ENCODE measurements at regions not wholly inside any gene's neighbourhood (a gene's known extent, or its start where the extent isn't known, plus 50 kb on each side); places are given as distances from the start of the nearest gene placed in this dataset.

GRCh38 chr21:36207577-36208320 lies 51.1 kb downstream of the DOP1B start:
- no peak overlapping the region for H3K27ac ChIP-seq (ENCODE audit: low read length)
- H3K9me3 ChIP-seq (ENCODE audit: control insufficient read depth in 2 of 2, low read length in 2 of 2), result no peaks in the 10 kb centered on the region
- H3K4me1 ChIP-seq (ENCODE audit: control insufficient read depth, insufficient read depth, low read length), result no peaks in the 10 kb centered on the region
- no peak overlapping the region for H3K4me3 ChIP-seq (ENCODE audit: low read length in 2 of 2)
- H3K27me3 ChIP-seq (ENCODE audit: control insufficient read depth in 1 of 2, insufficient read depth in 2 of 2, low read length in 2 of 2), result no peaks in the 10 kb centered on the region
- H3K9ac ChIP-seq (ENCODE audit: low read length in 2 of 2), result no peak overlapping the region
- peaks cover 11 to 16% of the 10 kb centered on the region in 2 donors for H3K36me3 ChIP-seq (ENCODE audit: control insufficient read depth in 2 of 2, insufficient read depth in 2 of 2, low read length in 2 of 2)

- no peaks in the 10 kb centered on the region for H3K27me3 ChIP-seq (ENCODE audit: control insufficient read depth in 1 of 2, insufficient read depth in 2 of 2, low read length in 2 of 2)
- no peak overlapping the region for H3K4me3 ChIP-seq (ENCODE audit: low read length in 2 of 2)
- no peak overlapping the region for H3K9ac ChIP-seq (ENCODE audit: low read length in 2 of 2)
- no peaks in the 10 kb centered on the region for H3K4me1 ChIP-seq (ENCODE audit: control insufficient read depth, insufficient read depth, low read length)
- H3K9me3 ChIP-seq (ENCODE audit: control insufficient read depth in 2 of 2, low read length in 2 of 2), result no peaks in the 10 kb centered on the region
- peaks cover 11 to 16% of the 10 kb centered on the region in 2 donors for H3K36me3 ChIP-seq (ENCODE audit: control insufficient read depth in 2 of 2, insufficient read depth in 2 of 2, low read length in 2 of 2)
- H3K27ac ChIP-seq (ENCODE audit: low read length), result no peak overlapping the region
Observed at GRCh38 chr21:36208326-36209013, 51.8 kb downstream of the DOP1B start.

- Histone ChIP-seq H3K9ac (ENCODE audit: low read length in 2 of 2) (no peak overlapping the region), H3K4me1 (ENCODE audit: control insufficient read depth, insufficient read depth, low read length) (no peaks in the 10 kb centered on the region), H3K27ac (ENCODE audit: low read length) (no peak overlapping the region), H3K4me3 (ENCODE audit: low read length in 2 of 2) (no peak overlapping the region), H3K36me3 (ENCODE audit: control insufficient read depth in 2 of 2, insufficient read depth in 2 of 2, low read length in 2 of 2) (peaks cover 16 to 17% of the 10 kb centered on the region in 2 donors), H3K9me3 (ENCODE audit: control insufficient read depth in 2 of 2, low read length in 2 of 2) (no peaks in the 10 kb centered on the region), H3K27me3 (ENCODE audit: control insufficient read depth in 1 of 2, insufficient read depth in 2 of 2, low read length in 2 of 2) (no peaks in the 10 kb centered on the region)
Observed at GRCh38 chr21:36209626-36210171, 53.1 kb downstream of the DOP1B start.

GRCh38 chr21:36210779-36211659 lies 54.4 kb downstream of the DOP1B start:
- H3K27ac ChIP-seq (ENCODE audit: low read length), result no peak overlapping the region
- H3K9ac ChIP-seq (ENCODE audit: low read length in 2 of 2), result no peak overlapping the region
- H3K4me1 ChIP-seq (ENCODE audit: control insufficient read depth, insufficient read depth, low read length), result no peaks in the 10 kb centered on the region
- no peaks in the 10 kb centered on the region for H3K9me3 ChIP-seq (ENCODE audit: control insufficient read depth in 2 of 2, low read length in 2 of 2)
- no peaks in the 10 kb centered on the region for H3K27me3 ChIP-seq (ENCODE audit: control insufficient read depth in 1 of 2, insufficient read depth in 2 of 2, low read length in 2 of 2)
- H3K4me3 ChIP-seq (ENCODE audit: low read length in 2 of 2), result no peak overlapping the region
- peaks cover 16 to 21% of the 10 kb centered on the region in 2 donors for H3K36me3 ChIP-seq (ENCODE audit: control insufficient read depth in 2 of 2, insufficient read depth in 2 of 2, low read length in 2 of 2)

- Histone ChIP-seq H3K36me3 (ENCODE audit: control insufficient read depth in 2 of 2, insufficient read depth in 2 of 2, low read length in 2 of 2) (peaks cover 16 to 21% of the 10 kb centered on the region in 2 donors), H3K27me3 (ENCODE audit: control insufficient read depth in 1 of 2, insufficient read depth in 2 of 2, low read length in 2 of 2) (no peaks in the 10 kb centered on the region), H3K9ac (ENCODE audit: low read length in 2 of 2) (no peak overlapping the region), H3K4me1 (ENCODE audit: control insufficient read depth, insufficient read depth, low read length) (no peaks in the 10 kb centered on the region), H3K27ac (ENCODE audit: low read length) (no peak overlapping the region), H3K4me3 (ENCODE audit: low read length in 2 of 2) (no peak overlapping the region), H3K9me3 (ENCODE audit: control insufficient read depth in 2 of 2, low read length in 2 of 2) (no peaks in the 10 kb centered on the region)
Observed at GRCh38 chr21:36211660-36212512, 55.3 kb downstream of the DOP1B start.

- no peak overlapping the region for H3K9ac ChIP-seq (ENCODE audit: low read length in 2 of 2)
- no peak overlapping the region for H3K27ac ChIP-seq (ENCODE audit: low read length)
- no peaks in the 10 kb centered on the region for H3K9me3 ChIP-seq (ENCODE audit: control insufficient read depth in 2 of 2, low read length in 2 of 2)
- H3K27me3 ChIP-seq (ENCODE audit: control insufficient read depth in 1 of 2, insufficient read depth in 2 of 2, low read length in 2 of 2), result no peaks in the 10 kb centered on the region
- H3K4me3 ChIP-seq (ENCODE audit: low read length in 2 of 2), result no peak overlapping the region
- peaks cover 4% of the 10 kb centered on the region for H3K4me1 ChIP-seq (ENCODE audit: control insufficient read depth, insufficient read depth, low read length)
- H3K36me3 ChIP-seq (ENCODE audit: control insufficient read depth in 2 of 2, insufficient read depth in 2 of 2, low read length in 2 of 2), result peaks cover 16 to 23% of the 10 kb centered on the region in 2 donors
Observed at GRCh38 chr21:36212513-36212780, 55.8 kb downstream of the DOP1B start.

- Histone ChIP-seq H3K36me3 (ENCODE audit: control insufficient read depth in 2 of 2, insufficient read depth in 2 of 2, low read length in 2 of 2) (peaks cover 20 to 22% of the 10 kb centered on the region in 2 donors), H3K4me1 (ENCODE audit: control insufficient read depth, insufficient read depth, low read length) (peaks cover 9% of the 10 kb centered on the region), H3K9ac (ENCODE audit: low read length in 2 of 2) (no peak overlapping the region)
Observed at GRCh38 chr21:36214561-36214960, 57.9 kb downstream of the DOP1B start.

GRCh38 chr21:36217743-36218142 lies 61.1 kb downstream of the DOP1B start:
- Histone ChIP-seq H3K9ac (ENCODE audit: low read length in 2 of 2) (no peak overlapping the region), H3K4me1 (ENCODE audit: control insufficient read depth, insufficient read depth, low read length) (peaks cover 9% of the 10 kb centered on the region), H3K36me3 (ENCODE audit: control insufficient read depth in 2 of 2, insufficient read depth in 2 of 2, low read length in 2 of 2) (peaks cover 13% of the 10 kb centered on the region in 2 donors), H3K4me3 (ENCODE audit: low read length in 2 of 2) (peak overlapping the region in 1 of 2 donors; percentile 8), H3K27ac (ENCODE audit: low read length) (peak overlapping the region; percentile 37), H3K27me3 (ENCODE audit: control insufficient read depth in 1 of 2, insufficient read depth in 2 of 2, low read length in 2 of 2) (no peaks in the 10 kb centered on the region), H3K9me3 (ENCODE audit: control insufficient read depth in 2 of 2, low read length in 2 of 2) (no peaks in the 10 kb centered on the region)

More at GRCh38 chr21:36214561-36214960, 57.9 kb downstream of the DOP1B start:
- no peak overlapping the region for H3K27ac ChIP-seq (ENCODE audit: low read length)
- no peak overlapping the region for H3K4me3 ChIP-seq (ENCODE audit: low read length in 2 of 2)
- H3K27me3 ChIP-seq (ENCODE audit: control insufficient read depth in 1 of 2, insufficient read depth in 2 of 2, low read length in 2 of 2), result no peaks in the 10 kb centered on the region
- no peaks in the 10 kb centered on the region for H3K9me3 ChIP-seq (ENCODE audit: control insufficient read depth in 2 of 2, low read length in 2 of 2)

- H3K4me1 ChIP-seq (ENCODE audit: control insufficient read depth, insufficient read depth, low read length), result peaks cover 9% of the 10 kb centered on the region
- H3K9me3 ChIP-seq (ENCODE audit: control insufficient read depth in 2 of 2, low read length in 2 of 2), result no peaks in the 10 kb centered on the region
- no peak overlapping the region for H3K4me3 ChIP-seq (ENCODE audit: low read length in 2 of 2)
- no peaks in the 10 kb centered on the region for H3K27me3 ChIP-seq (ENCODE audit: control insufficient read depth in 1 of 2, insufficient read depth in 2 of 2, low read length in 2 of 2)
- H3K36me3 ChIP-seq (ENCODE audit: control insufficient read depth in 2 of 2, insufficient read depth in 2 of 2, low read length in 2 of 2), result peaks cover 13% of the 10 kb centered on the region in 2 donors
- H3K27ac ChIP-seq (ENCODE audit: low read length), result no peak overlapping the region
- no peak overlapping the region for H3K9ac ChIP-seq (ENCODE audit: low read length in 2 of 2)
Observed at GRCh38 chr21:36218691-36219090, 62.1 kb downstream of the DOP1B start.

- Histone ChIP-seq H3K4me1 (ENCODE audit: control insufficient read depth, insufficient read depth, low read length) (peaks cover 5% of the 10 kb centered on the region), H3K4me3 (ENCODE audit: low read length in 2 of 2) (no peak overlapping the region), H3K27ac (ENCODE audit: low read length) (no peak overlapping the region), H3K9me3 (ENCODE audit: control insufficient read depth in 2 of 2, low read length in 2 of 2) (no peaks in the 10 kb centered on the region), H3K36me3 (ENCODE audit: control insufficient read depth in 2 of 2, insufficient read depth in 2 of 2, low read length in 2 of 2) (peaks cover 7 to 8% of the 10 kb centered on the region in 2 donors), H3K9ac (ENCODE audit: low read length in 2 of 2) (no peak overlapping the region), H3K27me3 (ENCODE audit: control insufficient read depth in 1 of 2, insufficient read depth in 2 of 2, low read length in 2 of 2) (no peaks in the 10 kb centered on the region)
Observed at GRCh38 chr21:36223451-36223850, 66.8 kb downstream of the DOP1B start.

Data from stomach smooth muscle (tissue), 2 donors.